HG03442 (cell line): ENCODE measurements at regions not wholly inside any gene's neighbourhood (a gene's known extent, or its start where the extent isn't known, plus 50 kb on each side); places are given as distances from the start of the nearest gene placed in this dataset.
"Not testable (repeated sequence)": the region's sequence is repeated elsewhere in the genome, so short reads cannot be mapped to it uniquely, and the experiment has no call there.

Source experiments
- ATAC-seq: cut with Tn5 transposase; IDR thresholded peaks from one replicate; pipeline ENCODE4 v1.9.1; 2021; ENCODE audit warnings: mild to moderate bottlenecking, moderate library complexity; ENCODE audit not compliant: unreplicated experiment

GRCh38 chr18:66440433-66440832 lies 163.5 kb downstream of the CDH19 start:
- ATAC-seq: no peak

DNA sequence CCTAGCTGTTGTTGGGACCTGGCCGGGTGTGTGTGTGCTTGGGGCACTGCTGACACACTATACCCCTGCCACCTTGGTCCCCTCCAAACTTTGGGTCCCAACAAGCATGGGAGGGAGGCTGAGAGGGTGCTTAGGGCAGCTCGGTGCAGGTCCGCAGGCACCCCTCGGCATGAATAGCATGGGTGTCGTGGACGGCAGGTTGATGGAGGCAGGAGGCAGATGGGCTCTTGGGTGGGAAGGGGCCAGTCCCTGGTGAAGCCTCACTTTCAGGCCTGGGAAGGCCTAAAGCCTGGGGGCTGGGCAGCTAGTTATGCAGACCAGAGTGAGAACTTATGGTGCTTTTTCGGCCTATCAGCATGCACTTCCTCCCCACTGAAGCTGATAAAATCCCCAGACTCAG lies 164.2 kb downstream of the CDH19 start:
- ATAC-seq: no peak

DNA sequence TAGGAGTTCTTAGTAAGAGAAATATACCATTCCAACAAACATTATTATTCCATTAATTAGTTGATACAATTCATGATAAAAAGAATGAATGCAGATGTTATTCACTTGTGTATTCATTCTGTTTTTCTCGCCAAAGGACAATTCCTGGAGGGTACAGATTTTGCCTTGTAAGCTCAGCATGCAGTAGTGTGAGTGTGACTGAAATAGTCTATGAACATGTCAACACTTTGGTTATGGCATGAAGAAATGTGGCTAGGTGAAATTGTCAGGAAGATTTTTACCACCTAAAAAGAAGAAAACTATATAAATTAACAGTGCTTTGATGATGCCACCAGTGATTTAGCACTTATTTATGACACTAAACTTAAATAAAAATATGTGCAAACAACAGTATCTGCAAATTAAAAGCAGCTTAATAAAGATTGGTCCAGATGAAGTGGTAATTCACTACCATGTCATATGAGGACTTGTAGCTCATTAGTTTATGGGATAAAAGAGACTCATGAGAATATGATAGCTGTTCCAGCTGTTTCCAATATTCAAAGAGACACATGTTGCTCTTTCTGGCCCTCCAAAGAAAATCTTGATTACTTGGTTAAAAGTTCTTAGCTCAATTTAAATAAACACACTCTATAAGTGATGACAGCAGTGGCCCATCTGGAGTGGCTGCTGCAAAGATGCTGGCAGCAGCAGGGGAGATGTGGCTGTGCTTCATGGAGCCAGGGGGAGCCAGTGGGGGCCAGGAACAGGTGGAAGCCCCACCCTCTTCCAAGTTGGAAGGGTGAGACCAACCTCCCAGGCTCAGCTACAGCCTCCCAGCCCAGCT lies 165.0 kb downstream of the CDH19 start:
- no peak for ATAC-seq

DNA sequence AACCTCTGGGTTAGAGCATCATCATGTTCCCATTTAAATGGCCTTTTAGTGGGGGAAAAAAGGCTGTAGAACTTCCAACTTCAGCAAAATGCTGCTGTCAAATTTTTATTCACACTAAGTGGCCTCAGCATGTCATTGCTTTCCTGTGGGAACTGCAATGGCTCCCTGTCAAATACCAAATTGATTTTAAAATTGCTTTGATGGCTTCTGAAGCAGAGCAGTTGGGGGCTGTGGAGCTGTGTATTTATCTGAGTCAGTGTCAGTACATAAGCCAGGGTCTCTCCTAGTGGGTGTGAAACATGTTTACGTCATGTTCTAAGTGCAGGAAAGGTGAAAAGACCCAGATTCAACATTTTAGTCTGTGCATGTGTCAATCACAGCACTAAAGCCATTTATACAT lies 171.3 kb downstream of the CDH19 start:
- no peak for ATAC-seq

DNA sequence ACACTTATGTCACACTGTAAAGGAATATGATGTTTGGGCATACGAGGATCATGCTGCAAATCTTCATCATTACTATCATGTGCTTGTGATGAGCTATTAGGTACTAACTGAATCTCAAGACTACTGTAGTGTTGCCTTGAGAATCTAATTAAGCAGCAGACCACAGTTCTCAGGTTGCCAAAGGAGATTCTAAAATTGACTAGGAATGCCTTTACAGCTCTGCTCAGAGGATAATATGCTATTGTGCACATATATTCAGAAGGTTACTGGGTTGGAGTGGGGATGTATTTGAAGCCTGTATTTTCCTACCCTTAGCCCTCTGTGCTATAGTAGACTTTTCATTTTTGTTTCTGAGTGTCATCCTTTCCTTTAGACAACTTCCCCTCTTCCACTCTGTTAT lies 175.1 kb downstream of the CDH19 start:
- ATAC-seq: no peak

- no peak for ATAC-seq
Measured at GRCh38 chr18:66419400-66419799, 184.5 kb downstream of the CDH19 start.

GRCh38 chr18:66410692-66411091 lies 193.2 kb downstream of the CDH19 start:
- no peak for ATAC-seq

GRCh38 chr18:66395671-66396218 lies 208.1 kb downstream of the CDH19 start:
- no peak for ATAC-seq

- ATAC-seq: no peak
Measured at GRCh38 chr18:66393463-66393862, 210.4 kb downstream of the CDH19 start.

DNA sequence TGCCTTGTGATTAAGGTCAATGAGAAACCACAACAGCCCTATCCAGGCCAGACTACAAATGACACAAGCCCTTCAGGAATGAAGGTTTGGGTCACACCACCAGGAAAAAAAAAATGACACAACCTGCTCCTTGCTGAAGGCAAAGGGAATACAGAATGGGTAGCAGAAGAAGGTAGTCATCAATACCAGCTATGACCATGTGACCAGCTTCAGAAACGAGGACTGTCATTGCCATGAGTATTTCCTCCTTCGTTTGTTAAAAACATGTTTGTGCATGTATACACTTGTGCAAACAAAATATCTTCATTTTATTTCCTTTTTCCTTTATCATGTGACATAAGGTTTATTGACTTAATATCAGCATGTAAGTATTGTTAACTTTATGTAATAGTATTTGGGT lies 226.6 kb downstream of the CDH19 start:
- no peak for ATAC-seq

DNA sequence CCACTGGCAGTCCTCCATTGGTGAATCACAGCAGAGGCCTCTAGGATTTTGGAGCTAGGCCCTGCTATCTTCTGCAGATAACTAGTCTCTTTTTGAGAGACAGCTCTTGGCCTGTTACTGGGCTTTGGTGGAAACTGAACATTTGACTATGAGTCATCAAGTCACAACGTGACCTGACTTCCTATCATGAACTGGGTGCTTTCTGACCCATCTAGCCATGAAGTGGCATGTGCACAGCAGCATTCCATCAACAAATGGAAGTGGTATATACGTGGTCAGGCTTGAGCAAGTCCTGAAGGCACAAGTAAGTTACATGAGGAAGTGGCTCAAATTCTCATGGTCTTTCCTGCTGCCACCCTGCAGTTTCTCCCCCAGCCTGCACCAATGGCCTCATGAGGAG lies 228.5 kb downstream of the CDH19 start:
- ATAC-seq: not testable (repeated sequence)

GRCh38 chr18:66346833-66347588 lies 256.9 kb downstream of the CDH19 start:
- ATAC-seq: no peak

- no peak for ATAC-seq
Measured at GRCh38 chr18:66344227-66344626, 259.7 kb downstream of the CDH19 start.

DNA sequence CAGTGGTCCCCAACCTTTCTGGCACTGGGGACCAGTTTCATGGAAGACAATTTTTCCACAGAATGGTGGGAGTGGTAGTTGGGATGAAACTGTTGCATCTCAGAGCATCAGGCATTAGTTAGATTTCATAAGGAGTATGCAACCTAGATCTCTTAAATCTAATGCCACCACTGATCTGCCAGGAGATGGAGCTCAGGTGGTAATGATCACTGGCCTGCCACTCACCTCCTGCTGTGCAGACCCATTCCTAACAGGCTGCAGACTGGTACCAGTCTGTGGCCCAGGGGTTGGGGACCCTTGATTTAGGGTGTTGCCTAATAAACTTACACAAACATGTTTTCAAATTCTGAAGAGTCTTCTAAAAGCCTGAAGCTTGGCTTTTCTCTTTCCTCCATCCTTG lies 261.3 kb downstream of the CDH19 start:
- no peak for ATAC-seq

DNA sequence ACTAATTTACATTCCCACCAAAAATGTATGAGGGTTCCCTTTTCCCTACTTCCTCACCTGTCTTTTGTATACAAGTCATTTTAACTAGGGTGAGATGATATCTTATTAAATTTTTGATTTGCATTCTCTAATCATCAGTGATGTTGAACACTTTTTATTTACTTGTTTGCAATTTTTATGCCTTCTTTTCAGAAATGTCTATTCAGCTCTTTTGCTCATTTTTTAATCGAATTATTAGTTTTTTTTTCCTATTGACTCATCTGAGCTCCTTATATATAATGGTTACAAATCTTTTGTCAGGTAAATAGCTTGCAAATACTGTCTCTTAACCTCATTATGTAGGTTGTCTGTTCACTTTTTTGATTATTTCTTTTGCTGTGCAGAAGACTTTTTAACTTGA lies 269.4 kb downstream of the CDH19 start:
- no peak for ATAC-seq

DNA sequence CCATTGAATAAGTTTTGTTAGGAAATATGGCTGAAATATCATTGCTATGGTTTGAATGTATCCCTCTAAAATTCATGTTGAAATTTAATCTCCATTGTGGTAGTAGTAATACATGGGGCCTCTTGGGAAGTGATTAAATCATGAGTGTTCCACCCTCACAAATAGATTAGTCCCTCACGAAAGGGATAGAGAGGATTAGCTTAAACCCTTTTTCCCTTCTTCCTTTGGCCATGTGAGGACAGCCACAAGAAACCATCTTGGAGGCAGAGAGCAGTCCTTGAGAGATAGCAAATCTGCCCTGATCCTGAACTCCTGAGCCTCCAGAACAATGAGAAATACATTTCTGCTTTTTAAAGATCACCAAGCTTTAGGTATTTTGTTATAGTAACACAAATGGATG lies 274.2 kb downstream of the CDH19 start:
- no peak for ATAC-seq

- ATAC-seq: no peak
Measured at GRCh38 chr18:66328296-66328878, 275.5 kb downstream of the CDH19 start.

GRCh38 chr18:66325251-66325650 lies 278.6 kb downstream of the CDH19 start:
- ATAC-seq: no peak

DNA sequence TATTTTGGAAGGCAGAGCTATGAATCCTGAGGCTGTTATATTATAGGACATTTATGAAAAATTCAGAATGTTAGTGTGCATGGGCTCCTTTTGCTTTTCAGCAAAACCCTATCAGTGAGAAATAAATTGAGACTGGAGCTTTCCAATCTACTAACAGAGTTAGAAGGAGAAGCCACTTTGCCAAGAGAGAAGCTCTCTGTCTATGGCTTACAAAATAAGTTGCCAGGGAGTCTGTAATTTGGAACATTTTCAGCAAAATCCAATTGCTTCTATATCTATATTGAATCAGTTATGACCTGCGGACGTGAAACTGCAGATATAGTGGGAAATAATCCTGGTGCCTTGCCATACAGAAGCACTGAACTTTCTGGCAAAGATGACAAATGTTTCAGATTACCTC lies 279.3 kb downstream of the CDH19 start:
- no peak for ATAC-seq

GRCh38 chr18:66317243-66318090 lies 286.4 kb downstream of the CDH19 start:
- ATAC-seq: no peak

DNA sequence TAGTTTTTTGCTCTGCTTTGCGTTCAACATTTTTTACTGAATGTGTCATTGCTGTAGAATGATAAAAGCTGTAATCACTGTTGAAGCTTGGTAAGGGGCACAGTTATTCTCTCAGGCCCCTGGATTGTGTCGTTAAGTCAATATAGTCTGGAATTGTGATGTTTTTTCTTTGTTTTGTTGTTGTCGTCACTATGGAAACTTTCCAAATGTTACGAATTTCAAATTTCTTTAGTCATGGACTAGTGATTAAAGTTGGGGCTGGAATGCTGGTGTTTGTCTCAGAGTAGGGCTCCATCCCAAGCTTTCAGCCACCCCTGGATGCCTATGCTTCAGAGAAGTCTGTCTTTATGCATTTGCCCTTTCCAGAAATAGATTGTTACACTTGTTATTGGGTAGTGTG lies 287.2 kb downstream of the CDH19 start:
- ATAC-seq: no peak
